Left lung (tissue), 4 donors: ENCODE measurements at regions not wholly inside any gene's neighbourhood (a gene's known extent, or its start where the extent isn't known, plus 50 kb on each side); places are given as distances from the start of the nearest gene placed in this dataset.

Experiments
- ATAC-seq: fragments of 200-7000 bp; cut with Tn5 transposase; one replicate; pipeline ENCODE4 v1.9.1; 2020; ENCODE audit warnings: moderate library complexity
- DNase-seq, 4 donors: peaks; one replicate each; pipeline ENCODE4 v3.0.0-alpha.2; 2013 to 2020
- H3K27ac ChIP-seq, 2 donors: fragments of 200-600 bp; sonication (generic) in 1 of 2; one replicate each; pipeline versions ENCODE4 v1.5.0 to v1.8.0; 2020 to 2021
- H3K27me3 ChIP-seq, 2 donors: fragments of 200-600 bp; sonication (generic) in 1 of 2; one replicate each; pipeline versions ENCODE4 v1.5.0 to v1.8.0; 2020 to 2021
- H3K36me3 ChIP-seq, 2 donors: fragments of 200-600 bp; sonication (generic) in 1 of 2; one replicate each; pipeline versions ENCODE4 v1.5.0 to v1.8.0; 2020 to 2021
- H3K4me1 ChIP-seq, 2 donors: fragments of 200-600 bp; one replicate each; pipeline ENCODE4 v1.8.0; 2021
- H3K4me3 ChIP-seq, 2 donors: fragments of 200-600 bp; sonication (generic) in 1 of 2; one replicate each; pipeline versions ENCODE4 v1.5.0 to v1.8.0; 2020 to 2021; ENCODE audit warnings: mild to moderate bottlenecking in 1 of 2
- H3K9me3 ChIP-seq, 2 donors: fragments of 200-600 bp; sonication (generic) in 1 of 2; one replicate each; pipeline versions ENCODE4 v1.5.0 to v1.8.0; 2020 to 2021
- intact Hi-C, 2 donors: fragments of 100-400 bp; cut with DNase I; formaldehyde crosslinking; loops; one replicate each; pipeline versions ENCODE4 v1.11.2 to v1.14.2; 2022
- TF ChIP-seq, protein P1 (sequence below), 2 donors: fragments of 200-600 bp; sonication (generic) in 1 of 2; IDR thresholded peaks; one replicate each; pipeline versions ENCODE4 v1.5.0 to v1.8.0; 2021; ENCODE audit warnings: antibody characterized with exemption in 2 of 2
- donor health status: DM: no; HTN: yes; CAD: no.
- donor health status: DM: no; HTN: no; CAD: no.

GRCh38 chr2:155689791-155690190 is 642.7 kb downstream of the NR4A2 start:
- no peaks in the 10 kb centered on the region for H3K4me1 ChIP-seq
- H3K4me3 ChIP-seq: no peak overlapping the region
- DNase-seq (no peak), ATAC-seq (no peak)
- intact Hi-C loops: no loop called here
- TF ChIP-seq, protein P1, sequence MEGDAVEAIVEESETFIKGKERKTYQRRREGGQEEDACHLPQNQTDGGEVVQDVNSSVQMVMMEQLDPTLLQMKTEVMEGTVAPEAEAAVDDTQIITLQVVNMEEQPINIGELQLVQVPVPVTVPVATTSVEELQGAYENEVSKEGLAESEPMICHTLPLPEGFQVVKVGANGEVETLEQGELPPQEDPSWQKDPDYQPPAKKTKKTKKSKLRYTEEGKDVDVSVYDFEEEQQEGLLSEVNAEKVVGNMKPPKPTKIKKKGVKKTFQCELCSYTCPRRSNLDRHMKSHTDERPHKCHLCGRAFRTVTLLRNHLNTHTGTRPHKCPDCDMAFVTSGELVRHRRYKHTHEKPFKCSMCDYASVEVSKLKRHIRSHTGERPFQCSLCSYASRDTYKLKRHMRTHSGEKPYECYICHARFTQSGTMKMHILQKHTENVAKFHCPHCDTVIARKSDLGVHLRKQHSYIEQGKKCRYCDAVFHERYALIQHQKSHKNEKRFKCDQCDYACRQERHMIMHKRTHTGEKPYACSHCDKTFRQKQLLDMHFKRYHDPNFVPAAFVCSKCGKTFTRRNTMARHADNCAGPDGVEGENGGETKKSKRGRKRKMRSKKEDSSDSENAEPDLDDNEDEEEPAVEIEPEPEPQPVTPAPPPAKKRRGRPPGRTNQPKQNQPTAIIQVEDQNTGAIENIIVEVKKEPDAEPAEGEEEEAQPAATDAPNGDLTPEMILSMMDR (IDR thresholded peaks at IDR 0.05): no peak
- no peaks in the 10 kb centered on the region for H3K9me3 ChIP-seq
- H3K36me3 ChIP-seq: no peaks in the 10 kb centered on the region
- no peak overlapping the region for H3K27ac ChIP-seq
- H3K27me3 ChIP-seq: no peaks in the 10 kb centered on the region

DNA sequence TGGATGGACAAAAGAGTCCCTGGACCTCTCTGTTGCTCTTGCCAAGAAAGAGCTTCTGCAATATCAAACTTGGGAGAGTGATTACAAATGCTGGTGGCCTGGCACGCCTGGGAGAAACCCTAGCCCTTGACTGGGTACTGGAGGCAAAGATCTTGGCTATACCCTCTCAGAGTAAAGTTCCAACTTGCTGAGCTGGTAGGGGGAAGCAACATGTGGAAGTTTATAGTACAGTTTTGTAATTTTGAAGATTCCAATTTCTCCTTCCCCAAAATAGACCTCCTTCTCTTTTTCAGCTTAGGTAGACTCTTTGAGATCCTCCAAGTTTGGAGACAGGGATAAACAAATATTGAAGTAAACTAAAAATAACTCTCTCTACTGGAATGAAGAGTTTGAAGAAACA is 645.3 kb downstream of the NR4A2 start:
- no peak for ATAC-seq
- no peaks in the 10 kb centered on the region for H3K27me3 ChIP-seq

GRCh38 chr2:155679647-155680046 is 652.9 kb downstream of the NR4A2 start:
- no peaks in the 10 kb centered on the region for H3K36me3 ChIP-seq
- intact Hi-C loops: no loop called here
- no peak overlapping the region for H3K4me3 ChIP-seq
- H3K27me3 ChIP-seq: no peaks in the 10 kb centered on the region
- H3K9me3 ChIP-seq: peaks cover 0 to 6% of the 10 kb centered on the region in 2 donors
- H3K27ac ChIP-seq: no peak overlapping the region
- DNase-seq (no peak), ATAC-seq (no peak)
- TF ChIP-seq, protein P1 (IDR thresholded peaks at IDR 0.05): no peak
- no peaks in the 10 kb centered on the region for H3K4me1 ChIP-seq

More for the DNA sequence above, 645.3 kb downstream of the NR4A2 start:
- TF ChIP-seq, protein P1 (IDR thresholded peaks at IDR 0.05): no peak
- H3K4me1 ChIP-seq: no peaks in the 10 kb centered on the region
- no peaks in the 10 kb centered on the region for H3K9me3 ChIP-seq
- DNase-seq: no peak
- H3K36me3 ChIP-seq: no peaks in the 10 kb centered on the region
- intact Hi-C loops: no loop called here
- H3K4me3 ChIP-seq: no peak overlapping the region
- no peak overlapping the region for H3K27ac ChIP-seq

DNA sequence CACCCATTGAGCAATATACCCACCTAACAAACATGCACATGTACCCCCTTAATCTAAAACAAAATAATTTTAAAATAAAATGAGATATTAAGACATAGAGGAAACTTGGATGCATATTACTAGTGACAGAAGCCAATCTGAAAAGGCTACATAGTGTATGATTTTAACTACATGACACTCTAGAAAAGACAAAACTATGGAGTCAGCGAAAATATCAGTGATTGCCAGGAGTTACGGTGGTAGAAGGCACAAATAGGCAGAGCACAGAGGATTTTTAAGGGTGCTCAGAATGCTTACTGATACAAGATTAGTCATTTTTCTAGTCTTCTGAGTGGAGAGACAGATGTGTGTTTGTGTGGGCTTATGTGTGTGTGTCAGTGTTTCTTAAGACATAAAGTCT is 656.6 kb downstream of the NR4A2 start:
- no peak for ATAC-seq
- no peak overlapping the region for H3K4me3 ChIP-seq
- peaks cover 0 to 15% of the 10 kb centered on the region in 2 donors for H3K9me3 ChIP-seq
- no peaks in the 10 kb centered on the region for H3K4me1 ChIP-seq
- intact Hi-C loops: no loop called here
- H3K36me3 ChIP-seq: no peaks in the 10 kb centered on the region
- DNase-seq: no peak
- no peaks in the 10 kb centered on the region for H3K27me3 ChIP-seq
- no peak overlapping the region for H3K27ac ChIP-seq
- TF ChIP-seq, protein P1 (IDR thresholded peaks at IDR 0.05): no peak

DNA sequence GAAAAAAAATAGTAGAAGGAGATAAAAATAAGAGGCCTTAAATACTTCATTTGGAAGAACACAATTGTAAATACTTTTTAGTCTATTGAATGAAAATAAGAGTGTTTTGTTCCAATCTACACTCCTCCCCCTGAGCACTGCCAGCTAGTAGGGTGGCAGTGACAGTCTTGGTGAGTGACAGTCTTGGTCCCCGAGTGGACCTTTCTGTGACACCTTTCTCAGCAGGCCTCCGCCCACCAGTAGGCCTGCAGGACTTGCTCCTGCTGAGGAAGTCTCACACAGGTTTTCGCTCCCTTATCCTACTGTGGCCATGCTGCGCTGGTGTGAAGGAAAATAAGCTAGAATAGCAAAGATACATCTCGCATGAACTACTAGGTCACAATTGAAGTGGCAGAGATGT is 666.8 kb downstream of the NR4A2 start:
- no peak for DNase-seq
- no peaks in the 10 kb centered on the region for H3K9me3 ChIP-seq
- H3K36me3 ChIP-seq: no peaks in the 10 kb centered on the region
- H3K4me1 ChIP-seq: no peaks in the 10 kb centered on the region
- H3K27me3 ChIP-seq: no peaks in the 10 kb centered on the region
- intact Hi-C loops: no loop called here
- no peak overlapping the region for H3K27ac ChIP-seq
- no peak for ATAC-seq
- no peak overlapping the region for H3K4me3 ChIP-seq
- TF ChIP-seq, protein P1 (IDR thresholded peaks at IDR 0.05): no peak
